HG03103 (cell line): ENCODE measurements at regions not wholly inside any gene's neighbourhood (a gene's known extent, or its start where the extent isn't known, plus 50 kb on each side); places are given as distances from the start of the nearest gene placed in this dataset.

Experiments
- ATAC-seq: cut with Tn5 transposase; IDR thresholded peaks from one replicate; pipeline ENCODE4 v1.9.1; 2021; ENCODE audit warnings: low read depth; ENCODE audit not compliant: unreplicated experiment

- ATAC-seq: no peak
Observed at GRCh38 chr10:4671451-4672145, 154.4 kb upstream of the AKR1E2 start.

GRCh38 chr10:4670737-4671136, 155.3 kb upstream of the AKR1E2 start:
- no peak for ATAC-seq

- ATAC-seq: no peak
Observed at GRCh38 chr10:4669585-4669984, 156.4 kb upstream of the AKR1E2 start.

- peak; percentile 89 for ATAC-seq
Observed at GRCh38 chr10:4663162-4663992, 162.6 kb upstream of the AKR1E2 start.

GRCh38 chr10:4662576-4663161, 163.3 kb upstream of the AKR1E2 start:
- no peak for ATAC-seq

GRCh38 chr10:4661511-4662255, 164.3 kb upstream of the AKR1E2 start:
- ATAC-seq: no peak

- no peak for ATAC-seq
Observed at GRCh38 chr10:4658777-4659176, 167.2 kb upstream of the AKR1E2 start.

GRCh38 chr10:4656576-4657194, 169.3 kb upstream of the AKR1E2 start:
- ATAC-seq: peak; percentile 60

- ATAC-seq: no peak
Observed at GRCh38 chr10:4655879-4656278, 170.1 kb upstream of the AKR1E2 start.

- ATAC-seq: no peak
Observed at GRCh38 chr10:4655406-4655805, 170.6 kb upstream of the AKR1E2 start.

GRCh38 chr10:4654496-4654895, 171.5 kb upstream of the AKR1E2 start:
- ATAC-seq: no peak

GRCh38 chr10:4653160-4653559, 172.8 kb upstream of the AKR1E2 start:
- ATAC-seq: no peak

- ATAC-seq: no peak
Observed at GRCh38 chr10:4652111-4653010, 173.6 kb upstream of the AKR1E2 start.

- ATAC-seq: no peak
Observed at GRCh38 chr10:4651404-4652037, 174.5 kb upstream of the AKR1E2 start.

- ATAC-seq: no peak
Observed at GRCh38 chr10:4650582-4650981, 175.4 kb upstream of the AKR1E2 start.

- no peak for ATAC-seq
Observed at GRCh38 chr10:4649886-4650508, 176.0 kb upstream of the AKR1E2 start.

GRCh38 chr10:4649471-4649870, 176.5 kb upstream of the AKR1E2 start:
- no peak for ATAC-seq

GRCh38 chr10:4648999-4649398, 177.0 kb upstream of the AKR1E2 start:
- ATAC-seq: no peak
